IMR-90 (cell line): ENCODE measurements at regions not wholly inside any gene's neighbourhood (a gene's known extent, or its start where the extent isn't known, plus 50 kb on each side); places are given as distances from the start of the nearest gene placed in this dataset.

Experiments
- ATAC-seq: fragments of 200-7000 bp; cut with Tn5 transposase; 2 replicates; pipeline ENCODE4 v1.9.1; 2020; ENCODE audit warnings: low read depth, mild to moderate bottlenecking, moderate library complexity
- BruUV-seq: library from RNA; stranded (reverse); fragments of 400-500 nt; replicated peaks from 2 replicates; lab custom pipeline; 2021; lab: Mats Ljungman, UMichigan
- CTCF ChIA-PET: fragments of 300-600 bp; formaldehyde crosslinking; extraction: SDS; loops from one replicate; lab custom pipeline; 2021; ENCODE audit warnings: antibody characterized with exemption; lab: Yijun Ruan, JAX
- POLR2A ChIA-PET: fragments of 300-600 bp; sonication (Branson Sonifier 250); formaldehyde crosslinking; loops from one replicate; lab custom pipeline; 2022; ENCODE audit warnings: antibody characterized with exemption; ENCODE audit not compliant: unreplicated experiment; lab: Charles Lee
- DNase-seq: peaks from one replicate; pipeline ENCODE4 v3.0.0; 2013
- H2AFZ ChIP-seq: replicated peaks from 2 replicates; pipeline ENCODE3; 2013; ENCODE audit warnings: low read length, mild to moderate bottlenecking; ENCODE audit not compliant: poor library complexity
- H2AK5ac ChIP-seq: 2 replicates; pipeline ENCODE4 v1.6.1; 2013; ENCODE audit warnings: low read depth, low read length, inconsistent platforms
- H2AK9ac ChIP-seq: replicated peaks from 2 replicates; pipeline ENCODE3; 2013; ENCODE audit warnings: mild to moderate bottlenecking, low read depth, low read length, moderate library complexity; ENCODE audit not compliant: poor library complexity
- H2BK120ac ChIP-seq: 2 replicates; pipeline ENCODE4 v1.6.1; 2013; ENCODE audit warnings: low read depth, low read length, inconsistent platforms
- H2BK15ac ChIP-seq: 3 replicates; pipeline ENCODE4 v1.6.1; 2013; ENCODE audit warnings: low read depth, low read length, inconsistent platforms
- H2BK20ac ChIP-seq: 2 replicates; pipeline ENCODE4 v1.6.1; 2013; ENCODE audit warnings: low read depth, mild to moderate bottlenecking, inconsistent platforms, low read length, moderate library complexity
- H2BK5ac ChIP-seq: 2 replicates; pipeline ENCODE4 v1.6.1; 2013; ENCODE audit warnings: mild to moderate bottlenecking, low read depth, low read length, inconsistent platforms; ENCODE audit not compliant: poor library complexity, severe bottlenecking
- H3K14ac ChIP-seq: replicated peaks from 2 replicates; pipeline ENCODE4 v1.6.1; 2013; ENCODE audit warnings: low read depth, low read length, inconsistent platforms
- H3K18ac ChIP-seq: 2 replicates; pipeline ENCODE4 v1.6.1; 2013; ENCODE audit warnings: low read depth, low read length, control low read depth
- H3K23ac ChIP-seq: 2 replicates; pipeline ENCODE4 v1.6.1; 2013; ENCODE audit warnings: low read depth, low read length, inconsistent platforms
- H3K27ac ChIP-seq: 2 replicates; pipeline ENCODE4 v1.5.1; 2013; ENCODE audit warnings: mild to moderate bottlenecking, control low read depth, low read length; ENCODE audit not compliant: insufficient read depth
- H3K27me3 ChIP-seq: 2 replicates; pipeline ENCODE4 v1.6.1; 2013; ENCODE audit warnings: low read length; ENCODE audit not compliant: control insufficient read depth, insufficient read depth
- H3K36me3 ChIP-seq: 2 replicates; pipeline ENCODE4 v1.6.1; 2013; ENCODE audit warnings: low read length, mixed read lengths; ENCODE audit not compliant: control insufficient read depth, insufficient read depth
- H3K4ac ChIP-seq: 2 replicates; pipeline ENCODE4 v1.6.1; 2013; ENCODE audit warnings: low read depth, low read length, inconsistent platforms
- H3K4me1 ChIP-seq: 2 replicates; pipeline ENCODE4 v1.6.1; 2013; ENCODE audit warnings: low read length, mixed read lengths; ENCODE audit not compliant: control insufficient read depth, insufficient read depth
- H3K4me2 ChIP-seq: 2 replicates; pipeline ENCODE4 v1.6.1; 2013; ENCODE audit warnings: low read depth, mild to moderate bottlenecking, control low read depth, low read length, moderate library complexity
- H3K4me3 ChIP-seq: 2 replicates; pipeline ENCODE4 v1.5.1; 2013; ENCODE audit warnings: low read depth, mild to moderate bottlenecking, control low read depth, low read length, moderate library complexity; ENCODE audit not compliant: insufficient read depth
- H3K56ac ChIP-seq: 2 replicates; pipeline ENCODE4 v1.6.1; 2013; ENCODE audit warnings: low read length, inconsistent platforms; ENCODE audit not compliant: insufficient read depth; ENCODE audit errors: extremely low read depth
- H3K79me1 ChIP-seq, 2 experiments: 2 replicates each; pipeline ENCODE4 v1.6.1; 2013; ENCODE audit warnings: low read length in 2 of 2, inconsistent platforms in 1 of 2, low read depth in 1 of 2
- H3K9ac ChIP-seq: 2 replicates; pipeline ENCODE4 v1.6.1; 2013; ENCODE audit warnings: low read depth, low read length, control low read depth
- H3K9me1 ChIP-seq: 2 replicates; pipeline ENCODE4 v1.6.1; 2013; ENCODE audit warnings: low read length, inconsistent platforms; ENCODE audit not compliant: insufficient read depth
- H3K9me3 ChIP-seq: 2 replicates; pipeline ENCODE4 v1.6.1; 2013; ENCODE audit warnings: low read length; ENCODE audit not compliant: control insufficient read depth, insufficient read depth
- H4K20me1 ChIP-seq: 2 replicates; pipeline ENCODE4 v1.6.1; 2013; ENCODE audit warnings: low read length, inconsistent platforms; ENCODE audit not compliant: insufficient read depth
- H4K5ac ChIP-seq: 2 replicates; pipeline ENCODE4 v1.6.1; 2013; ENCODE audit warnings: mild to moderate bottlenecking, low read depth, low read length, control low read depth
- H4K8ac ChIP-seq, 2 experiments: 2 replicates each; pipeline ENCODE4 v1.6.1; 2013; ENCODE audit warnings: low read depth in 2 of 2, low read length in 2 of 2, control low read depth in 1 of 2, inconsistent platforms in 1 of 2
- H4K91ac ChIP-seq: 2 replicates; pipeline ENCODE4 v1.6.1; 2013; ENCODE audit warnings: low read depth, low read length, inconsistent platforms; ENCODE audit not compliant: insufficient read depth
- BHLHE40 ChIP-seq: fragments of 150-350 bp; IDR thresholded peaks from 2 replicates; pipeline ENCODE4 v1.6.1; 2016; ENCODE audit warnings: mild to moderate bottlenecking, low read depth, low read length
- CEBPB ChIP-seq: IDR thresholded peaks from 2 replicates; pipeline ENCODE4 v1.6.1; 2012; ENCODE audit warnings: low read depth, low read length, improper control_type of control experiment
- CHD1 ChIP-seq: IDR thresholded peaks from 2 replicates; pipeline ENCODE4 v1.6.1; 2012; ENCODE audit warnings: low read depth, low read length, improper control_type of control experiment
- CTCF ChIP-seq: conservative IDR thresholded peaks from 2 replicates; pipeline ENCODE4 v1.5.1; 2012; ENCODE audit warnings: mild to moderate bottlenecking, low read depth, low read length, improper control_type of control experiment
- ELK1 ChIP-seq: fragments of 150-350 bp; IDR thresholded peaks from 2 replicates; pipeline ENCODE4 v1.6.1; 2016; ENCODE audit warnings: low read depth, mild to moderate bottlenecking, low read length, moderate library complexity, borderline replicate concordance
- FOS ChIP-seq: fragments of 150-350 bp; IDR thresholded peaks from 2 replicates; pipeline ENCODE4 v1.6.1; 2016; ENCODE audit warnings: low read depth, low read length
- MAFK ChIP-seq: IDR thresholded peaks from 2 replicates; pipeline ENCODE4 v1.6.1; 2012; ENCODE audit warnings: low read depth, low read length, improper control_type of control experiment
- MAZ ChIP-seq: IDR thresholded peaks from 2 replicates; pipeline ENCODE4 v1.6.1; 2012; ENCODE audit warnings: low read depth, mild to moderate bottlenecking, low read length, improper control_type of control experiment, moderate library complexity, borderline replicate concordance
- MXI1 ChIP-seq: IDR thresholded peaks from 2 replicates; pipeline ENCODE4 v1.6.1; 2012; ENCODE audit warnings: low read depth, mild to moderate bottlenecking, low read length, moderate library complexity, borderline replicate concordance
- NFE2L2 ChIP-seq: fragments of 150-350 bp; IDR thresholded peaks from 2 replicates; pipeline ENCODE4 v1.6.1; 2016; ENCODE audit warnings: low read depth, mild to moderate bottlenecking, low read length
- POLR2A ChIP-seq: IDR thresholded peaks from 2 replicates; pipeline ENCODE4 v1.6.1; 2012; ENCODE audit warnings: mild to moderate bottlenecking, low read depth, low read length
- RAD21 ChIP-seq: IDR thresholded peaks from 2 replicates; pipeline ENCODE4 v1.6.1; 2012; ENCODE audit warnings: low read length, improper control_type of control experiment
- RCOR1 ChIP-seq: IDR thresholded peaks from 2 replicates; pipeline ENCODE4 v1.6.1; 2012; ENCODE audit warnings: mild to moderate bottlenecking, low read length, improper control_type of control experiment; ENCODE audit not compliant: insufficient replicate concordance
- RFX5 ChIP-seq: IDR thresholded peaks from 2 replicates; pipeline ENCODE4 v1.8.0; 2012; ENCODE audit warnings: low read depth, mild to moderate bottlenecking, low read length, moderate library complexity
- SMC3 ChIP-seq: fragments of 150-350 bp; IDR thresholded peaks from 2 replicates; pipeline ENCODE4 v1.6.1; 2016; ENCODE audit warnings: low read depth, mild to moderate bottlenecking, antibody characterized with exemption, low read length, moderate library complexity
- USF2 ChIP-seq: fragments of 150-350 bp; IDR thresholded peaks from 2 replicates; pipeline ENCODE4 v1.6.1; 2017; ENCODE audit warnings: mild to moderate bottlenecking, antibody characterized with exemption, low read length, low read depth
- WGBS, 2 experiments: methylation state at CpG; one replicate each; pipeline versions ENCODE4 v1.1.5 to v1.1.7; 2013; ENCODE audit warnings: missing lambda C conversion rate in 2 of 2; ENCODE audit not compliant: insufficient read length in 1 of 2; ENCODE audit errors: extremely low coverage in 2 of 2; 5-methylcytosine and 5-hydroxymethylcytosine counted together
- dilution Hi-C: fragments of 300-500 bp; cut with HindIII; formaldehyde crosslinking; loops from one replicate; pipeline ENCODE4 v1.14.3; 2018; ENCODE audit warnings: low sequenced_read_pairs; ENCODE audit not compliant: unreplicated experiment
- in situ Hi-C: fragments of 300-500 bp; cut with MboI; formaldehyde crosslinking; loops from 3 replicates; pipeline ENCODE4 v1.14.3; 2019; ENCODE audit warnings: low sequenced_read_pairs, inconsistent platforms, mixed read lengths
- intact Hi-C: fragments of 100-400 bp; cut with micrococcal nuclease; formaldehyde crosslinking; loops from 2 replicates; pipeline ENCODE4 v1.10.0; 2022

GRCh38 chr15:96130734-96131133, 199.8 kb upstream of the NR2F2 start:
- dilution Hi-C loops (no loop called here), in situ Hi-C loops (no loop called here), intact Hi-C loops (no loop called here)
- Histone ChIP-seq H3K9ac (no peak overlapping the region), H4K91ac (no peak overlapping the region), H3K27ac (no peak overlapping the region), H4K20me1 (no peaks in the 10 kb centered on the region), H4K5ac (no peak overlapping the region), H3K4me2 (no peak overlapping the region), H3K9me1 (no peaks in the 10 kb centered on the region), H2BK15ac (no peak overlapping the region), H4K8ac (no peak overlapping the region), H3K4ac (no peak overlapping the region), H3K18ac (no peak overlapping the region), H2BK120ac (no peak overlapping the region), H2AFZ (no peak overlapping the region), H3K14ac (no peak overlapping the region), H3K9me3 (no peaks in the 10 kb centered on the region), H3K27me3 (no peaks in the 10 kb centered on the region; the same call in 1 of the 2 replicates), H2AK9ac (no peak overlapping the region), H2AK5ac (no peak overlapping the region), H2BK20ac (no peak overlapping the region), H3K56ac (no peak overlapping the region), H3K23ac (no peak overlapping the region), H3K4me3 (no peak overlapping the region), H2BK5ac (no peak overlapping the region), H3K79me1 (no peaks in the 10 kb centered on the region), H3K4me1 (peaks cover 2% of the 10 kb centered on the region; the same call in 1 of the 2 replicates), H3K36me3 (no peaks in the 10 kb centered on the region)
- WGBS, 2 experiments, result no CpG with 5 or more reads among the region's 1 CpG
- TF ChIP-seq MAFK (no peak), POLR2A (no peak), NFE2L2 (no peak), CTCF (no peak), ELK1 (no peak), CEBPB (no peak), RFX5 (no peak), BHLHE40 (no peak), FOS (no peak), USF2 (no peak), CHD1 (no peak), RAD21 (no peak), RCOR1 (no peak), MAZ (no peak), MXI1 (no peak), SMC3 (no peak)
- no peak for DNase-seq
- no peak for ATAC-seq
- ChIA-PET POLR2A (no interaction called here), CTCF (no interaction called here)
- BruUV-seq, result no TSS peak
